ENCODE measurements at regions not wholly inside any gene's neighbourhood (a gene's known extent, or its start where the extent isn't known, plus 50 kb on each side); places are given as distances from the start of the nearest gene placed in this dataset.

DNA sequence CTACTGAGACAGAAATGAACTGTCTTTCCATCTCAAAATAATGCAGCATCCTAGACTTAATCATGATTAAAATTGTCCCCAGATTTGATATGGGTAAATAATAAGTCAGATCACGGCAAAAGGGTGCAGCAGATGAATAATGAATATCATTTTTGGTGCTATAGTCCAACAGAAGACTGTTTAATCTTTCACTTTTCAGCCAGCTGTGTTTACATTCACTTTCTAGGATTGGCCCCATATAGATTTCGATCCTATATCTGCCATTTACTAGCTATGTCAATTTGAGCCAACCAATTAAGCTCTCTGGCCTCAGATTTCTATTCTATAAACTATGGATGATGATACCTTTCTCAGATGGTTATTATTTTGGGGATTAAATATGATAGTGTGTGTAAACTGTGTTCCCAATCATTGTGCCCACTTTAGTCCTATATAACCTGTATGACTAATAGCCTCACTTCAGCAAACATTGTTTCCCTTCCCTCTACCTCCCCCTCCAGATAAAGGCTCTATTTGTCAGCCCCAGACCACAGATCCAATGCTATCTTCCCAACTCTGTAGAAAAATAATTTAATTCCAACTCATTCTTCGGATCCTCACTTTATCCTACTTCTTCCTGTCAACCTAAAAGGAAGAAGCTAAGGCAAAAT, 53.6 kb upstream of the NT5E start:
- Mint-ChIP-seq H3K4me3 (no peak overlapping the region), H3K4me1 (no peaks in the 10 kb centered on the region), H3K27ac (no peak overlapping the region), H3K27me3 (ENCODE audit: low read depth) (no peaks in the 10 kb centered on the region), H3K36me3 (ENCODE audit: low read depth) (no peaks in the 10 kb centered on the region), H3K9me3 (peaks cover 11% of the 10 kb centered on the region)
- TF ChIP-seq, protein P1, sequence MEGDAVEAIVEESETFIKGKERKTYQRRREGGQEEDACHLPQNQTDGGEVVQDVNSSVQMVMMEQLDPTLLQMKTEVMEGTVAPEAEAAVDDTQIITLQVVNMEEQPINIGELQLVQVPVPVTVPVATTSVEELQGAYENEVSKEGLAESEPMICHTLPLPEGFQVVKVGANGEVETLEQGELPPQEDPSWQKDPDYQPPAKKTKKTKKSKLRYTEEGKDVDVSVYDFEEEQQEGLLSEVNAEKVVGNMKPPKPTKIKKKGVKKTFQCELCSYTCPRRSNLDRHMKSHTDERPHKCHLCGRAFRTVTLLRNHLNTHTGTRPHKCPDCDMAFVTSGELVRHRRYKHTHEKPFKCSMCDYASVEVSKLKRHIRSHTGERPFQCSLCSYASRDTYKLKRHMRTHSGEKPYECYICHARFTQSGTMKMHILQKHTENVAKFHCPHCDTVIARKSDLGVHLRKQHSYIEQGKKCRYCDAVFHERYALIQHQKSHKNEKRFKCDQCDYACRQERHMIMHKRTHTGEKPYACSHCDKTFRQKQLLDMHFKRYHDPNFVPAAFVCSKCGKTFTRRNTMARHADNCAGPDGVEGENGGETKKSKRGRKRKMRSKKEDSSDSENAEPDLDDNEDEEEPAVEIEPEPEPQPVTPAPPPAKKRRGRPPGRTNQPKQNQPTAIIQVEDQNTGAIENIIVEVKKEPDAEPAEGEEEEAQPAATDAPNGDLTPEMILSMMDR (IDR thresholded peaks at IDR 0.05; ENCODE audit: unreplicated experiment in 3 of 3), result no peak

DNA sequence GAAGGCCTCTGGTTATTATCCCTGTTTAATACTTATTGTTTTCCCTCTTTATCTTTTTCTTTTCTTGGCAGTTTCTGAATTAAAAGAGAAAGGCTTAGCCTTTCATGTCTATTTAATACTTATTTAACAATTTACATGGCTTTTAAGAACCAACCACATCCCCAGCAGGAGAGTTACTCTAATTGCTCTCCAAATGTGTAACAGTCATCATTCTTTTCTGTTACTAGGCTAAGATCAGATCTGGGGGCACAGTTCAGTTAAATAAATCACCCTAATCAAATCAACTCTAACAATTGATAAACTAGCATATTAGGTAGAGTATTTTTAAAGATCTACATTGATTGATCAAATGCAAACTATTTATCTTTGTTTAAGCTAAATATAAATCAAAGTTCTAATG, 54.1 kb upstream of the NT5E start:
- Mint-ChIP-seq H3K36me3 (ENCODE audit: low read depth) (no peaks in the 10 kb centered on the region), H3K4me3 (no peak overlapping the region), H3K27me3 (ENCODE audit: low read depth) (no peaks in the 10 kb centered on the region), H3K4me1 (no peaks in the 10 kb centered on the region), H3K9me3 (peaks cover 11% of the 10 kb centered on the region), H3K27ac (peak overlapping the region in 1 of 3 experiments; percentile 21)
- TF ChIP-seq, protein P1 (IDR thresholded peaks at IDR 0.05; ENCODE audit: unreplicated experiment in 3 of 3), result no peak

DNA sequence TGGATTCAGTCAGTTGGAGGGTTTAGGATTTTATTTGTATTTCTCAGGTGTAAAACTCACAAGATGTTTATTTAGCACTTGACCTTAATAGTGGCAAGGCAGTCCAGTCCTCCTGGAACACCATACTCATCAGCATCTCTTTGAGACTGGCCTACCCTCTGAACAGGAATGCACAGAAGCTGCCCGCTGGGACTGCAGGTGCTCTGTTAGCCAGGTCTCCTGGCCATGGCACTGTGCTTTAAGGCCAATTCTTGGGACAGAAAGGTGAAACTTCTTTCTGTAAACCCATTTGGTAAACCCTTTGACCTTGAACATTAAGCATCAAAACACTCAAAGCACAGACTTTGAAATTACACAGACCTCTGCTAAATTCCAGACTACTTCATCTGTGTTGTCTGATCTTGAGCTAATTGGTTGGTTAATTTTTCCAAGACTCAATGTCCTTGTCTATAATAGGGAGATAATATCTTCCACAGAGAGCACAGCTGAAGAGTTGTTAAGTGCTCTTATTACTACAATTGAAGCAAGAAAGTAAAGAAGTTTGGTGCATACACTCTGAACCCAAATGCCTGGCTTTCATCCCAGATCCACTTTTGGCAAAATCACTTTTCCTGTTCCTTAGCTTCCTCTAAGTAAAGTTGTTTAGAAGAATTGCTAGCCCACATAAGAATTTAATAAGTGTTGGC, 54.9 kb upstream of the NT5E start:
- Mint-ChIP-seq H3K27me3 (ENCODE audit: low read depth) (no peaks in the 10 kb centered on the region), H3K27ac (no peak overlapping the region), H3K4me3 (no peak overlapping the region), H3K4me1 (no peaks in the 10 kb centered on the region), H3K36me3 (ENCODE audit: low read depth) (no peaks in the 10 kb centered on the region), H3K9me3 (peaks cover 11% of the 10 kb centered on the region)
- TF ChIP-seq, protein P1 (IDR thresholded peaks at IDR 0.05; ENCODE audit: unreplicated experiment in 3 of 3), result no peak

DNA sequence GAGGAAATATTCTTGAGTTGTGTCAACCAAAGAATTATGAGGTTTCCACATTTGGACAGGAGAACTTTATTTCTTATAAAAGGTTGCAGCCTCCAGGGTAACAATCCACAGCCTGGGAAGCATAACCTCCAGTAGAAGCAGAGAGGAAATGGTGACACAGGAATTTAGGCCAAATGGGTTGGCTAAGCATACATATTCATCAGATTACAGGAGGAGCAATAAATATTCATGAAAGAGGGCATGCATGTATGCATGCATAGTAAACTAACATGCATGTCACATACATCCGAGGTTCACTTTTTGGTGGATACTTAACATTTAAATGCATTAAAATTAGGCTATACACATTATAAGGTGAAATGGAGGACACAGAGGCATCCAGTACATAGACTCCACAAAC, 55.7 kb upstream of the NT5E start:
- no peak overlapping the region for H3K27ac Mint-ChIP-seq
- no peak overlapping the region for H3K4me3 Mint-ChIP-seq
- TF ChIP-seq, protein P1 (IDR thresholded peaks at IDR 0.05; ENCODE audit: unreplicated experiment in 3 of 3), result no peak
- H3K27me3 Mint-ChIP-seq (ENCODE audit: low read depth), result no peaks in the 10 kb centered on the region
- H3K9me3 Mint-ChIP-seq, result peaks cover 11% of the 10 kb centered on the region
- no peaks in the 10 kb centered on the region for H3K4me1 Mint-ChIP-seq
- H3K36me3 Mint-ChIP-seq (ENCODE audit: low read depth), result no peaks in the 10 kb centered on the region

DNA sequence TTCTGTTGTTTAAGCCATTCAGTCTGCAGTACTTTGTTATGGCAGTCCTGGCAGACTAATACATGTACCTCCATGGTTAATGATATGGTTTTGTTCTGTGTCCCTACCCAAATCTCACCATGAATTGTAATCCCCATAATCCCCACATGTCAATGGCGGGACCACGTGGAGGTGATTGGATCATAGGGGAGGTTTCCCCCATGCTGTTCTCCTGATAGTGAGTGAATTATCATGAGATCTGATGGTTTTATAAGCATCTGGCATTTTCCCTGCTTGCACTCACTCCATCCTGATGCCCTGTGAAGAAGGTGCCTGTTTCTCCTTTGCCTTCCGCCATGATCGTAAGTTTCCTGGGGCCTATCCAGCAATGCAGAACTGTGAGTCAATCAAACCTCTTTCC, 57.5 kb upstream of the NT5E start:
- TF ChIP-seq, protein P1 (IDR thresholded peaks at IDR 0.05; ENCODE audit: unreplicated experiment in 3 of 3), result no peak
- no peaks in the 10 kb centered on the region for H3K36me3 Mint-ChIP-seq (ENCODE audit: low read depth)
- H3K9me3 Mint-ChIP-seq, result peaks cover 6% of the 10 kb centered on the region
- H3K4me1 Mint-ChIP-seq, result no peaks in the 10 kb centered on the region
- H3K27ac Mint-ChIP-seq, result no peak overlapping the region
- no peak overlapping the region for H3K4me3 Mint-ChIP-seq
- H3K27me3 Mint-ChIP-seq (ENCODE audit: low read depth), result no peaks in the 10 kb centered on the region

DNA sequence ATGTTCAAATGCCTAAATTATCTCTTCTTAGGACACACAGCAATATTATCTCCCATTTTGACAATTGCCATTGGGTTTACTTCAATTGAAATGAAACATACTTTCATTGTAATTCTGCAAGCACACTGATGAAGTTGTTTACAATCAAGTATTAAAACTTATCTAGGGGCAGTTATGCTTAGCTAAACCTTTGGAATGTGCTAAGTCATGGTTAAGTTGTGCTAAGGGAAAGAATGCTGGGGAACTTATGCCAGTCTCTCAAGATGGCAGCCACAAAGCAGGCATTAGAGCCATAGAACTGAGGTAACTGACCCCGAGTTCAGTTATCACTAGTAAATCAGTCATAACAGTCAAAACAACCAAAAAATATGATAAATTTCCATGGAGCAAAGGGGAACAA, 59.1 kb upstream of the NT5E start:
- Mint-ChIP-seq H3K36me3 (ENCODE audit: low read depth) (no peaks in the 10 kb centered on the region), H3K9me3 (no peaks in the 10 kb centered on the region), H3K27ac (peak overlapping the region; percentile 34 to 54 (median 37)), H3K4me3 (no peak overlapping the region), H3K4me1 (no peaks in the 10 kb centered on the region), H3K27me3 (ENCODE audit: low read depth) (no peaks in the 10 kb centered on the region)
- TF ChIP-seq, protein P1 (IDR thresholded peaks at IDR 0.05; ENCODE audit: unreplicated experiment in 3 of 3), result no peak

Measured in nephron (organoid).